Stimulated activated naive CD8-positive, alpha-beta T cell treated with anti-CD3 and anti-CD28 coated beads, Interleukin-15, Interleukin-2, amounts not matched to agents 100 ng/mL and 50 ng/mL, for 24 hours (primary cell): ENCODE measurements at regions not wholly inside any gene's neighbourhood (a gene's known extent, or its start where the extent isn't known, plus 50 kb on each side); places are given as distances from the start of the nearest gene placed in this dataset.

Experiments used
- H3K27ac Mint-ChIP-seq: one replicate; pipeline ENCODE4 v1.8.0; 2021; ENCODE audit warnings: mild to moderate bottlenecking, mixed read lengths
- H3K27me3 Mint-ChIP-seq: one replicate; pipeline ENCODE4 v1.8.0; 2021; ENCODE audit warnings: mixed read lengths
- H3K36me3 Mint-ChIP-seq: one replicate; pipeline ENCODE4 v1.8.0; 2021; ENCODE audit warnings: low read depth, mixed read lengths
- H3K4me1 Mint-ChIP-seq: one replicate; pipeline ENCODE4 v1.8.0; 2021; ENCODE audit warnings: low read depth, mixed read lengths
- H3K4me3 Mint-ChIP-seq: one replicate; pipeline ENCODE4 v1.8.0; 2021; ENCODE audit warnings: mild to moderate bottlenecking, mixed read lengths
- H3K9me3 Mint-ChIP-seq: one replicate; pipeline ENCODE4 v1.8.0; 2021; ENCODE audit warnings: mixed read lengths

DNA sequence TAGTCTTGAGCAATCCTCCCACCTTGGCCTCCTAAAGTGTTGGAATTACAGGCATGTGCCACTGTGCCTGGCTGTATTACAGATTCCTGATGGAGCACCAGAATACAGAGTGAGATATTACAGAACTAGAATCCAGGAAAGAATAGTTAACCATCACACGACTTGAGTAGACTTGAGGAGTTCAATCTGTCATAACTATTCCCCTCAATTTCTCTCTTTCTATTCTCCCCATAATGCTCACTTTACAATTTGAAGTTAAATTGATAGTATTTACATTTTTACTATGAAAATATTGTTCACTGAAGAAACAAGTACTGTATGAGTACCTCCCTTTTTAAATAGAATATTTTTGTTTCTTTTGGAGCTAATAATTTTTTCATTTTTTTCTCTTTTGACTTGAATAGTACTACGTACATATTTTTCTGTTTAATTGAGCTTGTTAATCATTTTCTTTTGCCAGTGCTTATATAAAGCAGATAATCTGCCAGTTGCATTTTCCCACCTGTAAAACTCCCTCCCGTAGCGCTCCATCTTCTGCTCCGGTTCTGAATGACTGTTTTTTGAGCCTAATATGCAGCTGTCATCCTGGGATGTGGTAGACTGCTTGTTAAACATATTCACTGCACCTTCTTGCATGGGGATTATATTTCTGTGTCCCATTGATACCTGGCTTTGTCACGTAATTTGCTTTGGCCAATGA lies 105.5 kb downstream of the MYCN start:
- Mint-ChIP-seq H3K27me3 (peaks cover 4% of the 10 kb centered on the region), H3K4me1 (no peaks in the 10 kb centered on the region), H3K36me3 (no peaks in the 10 kb centered on the region), H3K4me3 (no peak overlapping the region), H3K27ac (no peak overlapping the region), H3K9me3 (no peaks in the 10 kb centered on the region)

DNA sequence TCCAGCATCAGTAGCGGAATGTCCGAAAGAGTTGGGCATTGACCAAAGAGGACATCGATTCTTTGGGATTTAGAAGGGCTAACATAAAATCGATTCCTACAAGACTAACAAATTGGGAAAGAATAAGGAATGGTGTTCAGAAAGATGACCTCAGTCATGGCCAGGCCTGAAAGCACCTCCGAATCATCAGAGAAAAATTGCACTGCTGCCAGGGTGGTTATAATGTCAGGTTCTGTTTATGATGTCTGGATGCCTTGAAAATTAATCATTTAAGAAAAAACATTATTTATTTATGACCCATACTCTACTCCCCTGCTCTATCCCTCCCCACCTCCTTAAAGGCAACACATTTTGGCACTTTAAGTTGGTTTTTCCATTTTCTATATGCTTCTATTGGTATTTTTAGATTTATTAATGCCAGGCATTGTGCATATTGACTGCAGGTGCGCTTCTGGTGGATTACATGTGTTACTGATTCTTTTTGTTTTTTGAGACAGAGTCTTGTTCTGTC lies 104.7 kb downstream of the MYCN start:
- Mint-ChIP-seq H3K36me3 (no peaks in the 10 kb centered on the region), H3K27me3 (peaks cover 4% of the 10 kb centered on the region), H3K4me1 (no peaks in the 10 kb centered on the region)

DNA sequence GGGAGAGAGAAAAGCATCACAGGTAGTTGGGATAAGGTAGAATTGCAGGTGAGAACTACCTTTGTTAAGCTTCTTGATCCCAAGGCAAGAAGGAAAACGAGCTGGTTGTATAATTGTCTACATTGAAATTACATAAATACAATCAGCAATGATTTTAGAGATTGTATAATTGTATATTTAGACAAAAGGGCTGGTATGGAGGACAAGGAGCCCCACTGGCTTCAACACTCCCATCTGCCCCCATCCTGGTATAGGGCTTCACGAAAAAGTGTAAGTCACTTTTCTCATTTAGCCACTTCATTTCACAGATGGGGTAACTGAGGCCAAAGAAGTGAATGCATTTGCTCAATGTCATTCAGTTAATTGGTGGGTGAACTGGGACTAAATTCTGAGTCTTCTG lies 103.3 kb downstream of the MYCN start:
- H3K36me3 Mint-ChIP-seq = no peaks in the 10 kb centered on the region
- H3K4me3 Mint-ChIP-seq = no peak overlapping the region
- H3K27ac Mint-ChIP-seq = no peak overlapping the region
- no peaks in the 10 kb centered on the region for H3K4me1 Mint-ChIP-seq
- H3K27me3 Mint-ChIP-seq = peaks cover 4% of the 10 kb centered on the region
- no peaks in the 10 kb centered on the region for H3K9me3 Mint-ChIP-seq

More for the DNA sequence above, 104.7 kb downstream of the MYCN start:
- Mint-ChIP-seq H3K4me3 (no peak overlapping the region), H3K27ac (no peak overlapping the region), H3K9me3 (no peaks in the 10 kb centered on the region)

DNA sequence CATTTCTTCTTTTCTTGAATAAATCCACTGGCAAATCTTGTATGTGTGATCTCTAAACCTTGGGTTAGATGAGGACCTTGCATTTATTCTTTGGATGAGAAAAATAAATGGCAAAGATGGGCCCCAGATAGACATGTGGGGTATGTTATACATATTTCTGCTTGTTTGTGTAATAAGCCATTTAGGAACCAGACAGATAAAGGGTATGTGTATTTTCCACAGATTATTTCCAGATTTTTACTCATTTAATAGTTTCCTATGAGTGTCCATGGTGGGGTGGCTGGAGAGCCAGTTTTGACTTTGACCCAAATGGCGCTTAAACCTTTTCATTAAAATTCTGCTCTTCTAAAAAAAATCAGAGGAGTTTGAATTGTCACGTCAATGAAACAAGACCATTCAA lies 102.8 kb downstream of the MYCN start:
- Mint-ChIP-seq H3K36me3 (no peaks in the 10 kb centered on the region), H3K4me3 (no peak overlapping the region), H3K27me3 (peaks cover 4% of the 10 kb centered on the region), H3K27ac (no peak overlapping the region), H3K4me1 (no peaks in the 10 kb centered on the region), H3K9me3 (no peaks in the 10 kb centered on the region)

GRCh38 chr2:16042201-16042700 lies 101.9 kb downstream of the MYCN start:
- H3K36me3 Mint-ChIP-seq = no peaks in the 10 kb centered on the region
- H3K4me3 Mint-ChIP-seq = no peak overlapping the region
- no peak overlapping the region for H3K27ac Mint-ChIP-seq
- no peaks in the 10 kb centered on the region for H3K4me1 Mint-ChIP-seq
- H3K27me3 Mint-ChIP-seq = peaks cover 4% of the 10 kb centered on the region
- H3K9me3 Mint-ChIP-seq = no peaks in the 10 kb centered on the region

GRCh38 chr2:16040271-16041010 lies 100.1 kb downstream of the MYCN start:
- no peaks in the 10 kb centered on the region for H3K4me1 Mint-ChIP-seq
- peaks cover 4% of the 10 kb centered on the region for H3K27me3 Mint-ChIP-seq
- H3K9me3 Mint-ChIP-seq = no peaks in the 10 kb centered on the region
- H3K27ac Mint-ChIP-seq = no peak overlapping the region
- no peak overlapping the region for H3K4me3 Mint-ChIP-seq
- no peaks in the 10 kb centered on the region for H3K36me3 Mint-ChIP-seq

GRCh38 chr2:16039823-16040222 lies 99.5 kb downstream of the MYCN start:
- no peaks in the 10 kb centered on the region for H3K9me3 Mint-ChIP-seq
- no peaks in the 10 kb centered on the region for H3K36me3 Mint-ChIP-seq
- peaks cover 4% of the 10 kb centered on the region for H3K27me3 Mint-ChIP-seq
- H3K27ac Mint-ChIP-seq = no peak overlapping the region
- no peak overlapping the region for H3K4me3 Mint-ChIP-seq
- H3K4me1 Mint-ChIP-seq = no peaks in the 10 kb centered on the region

- Mint-ChIP-seq H3K9me3 (no peaks in the 10 kb centered on the region), H3K4me1 (no peaks in the 10 kb centered on the region), H3K36me3 (no peaks in the 10 kb centered on the region), H3K4me3 (no peak overlapping the region), H3K27me3 (peaks cover 4% of the 10 kb centered on the region), H3K27ac (no peak overlapping the region)
These were observed 98.7 kb downstream of the MYCN start for GRCh38 chr2:16039055-16039454.

GRCh38 chr2:16038621-16039020 lies 98.3 kb downstream of the MYCN start:
- peaks cover 4% of the 10 kb centered on the region for H3K27me3 Mint-ChIP-seq
- H3K4me1 Mint-ChIP-seq = no peaks in the 10 kb centered on the region
- H3K36me3 Mint-ChIP-seq = no peaks in the 10 kb centered on the region
- H3K9me3 Mint-ChIP-seq = no peaks in the 10 kb centered on the region
- no peak overlapping the region for H3K27ac Mint-ChIP-seq
- H3K4me3 Mint-ChIP-seq = no peak overlapping the region

GRCh38 chr2:16037808-16038457 lies 97.6 kb downstream of the MYCN start:
- no peaks in the 10 kb centered on the region for H3K36me3 Mint-ChIP-seq
- peaks cover 4% of the 10 kb centered on the region for H3K27me3 Mint-ChIP-seq
- no peaks in the 10 kb centered on the region for H3K4me1 Mint-ChIP-seq
- no peak overlapping the region for H3K27ac Mint-ChIP-seq
- no peaks in the 10 kb centered on the region for H3K9me3 Mint-ChIP-seq
- no peak overlapping the region for H3K4me3 Mint-ChIP-seq

DNA sequence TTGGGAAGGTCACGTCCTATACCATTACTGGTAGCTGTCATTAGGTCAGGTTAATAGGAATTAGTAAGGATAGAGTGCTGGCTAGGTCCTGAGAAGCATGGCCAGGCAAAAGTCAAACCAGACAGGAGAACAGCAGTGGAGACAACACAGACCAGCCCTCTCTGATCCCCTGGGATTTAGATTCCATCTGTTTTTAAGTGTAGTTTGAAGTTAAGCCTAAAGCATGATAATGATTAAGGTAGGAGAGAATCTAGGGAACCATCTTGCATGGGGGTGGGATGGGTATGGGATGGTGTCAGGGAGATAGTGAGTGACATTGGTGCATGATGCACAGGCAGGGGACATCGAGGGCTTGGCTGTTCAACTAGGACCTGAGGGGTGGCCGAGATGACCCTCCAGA lies 96.6 kb downstream of the MYCN start:
- Mint-ChIP-seq H3K4me1 (no peaks in the 10 kb centered on the region), H3K27ac (no peak overlapping the region), H3K36me3 (no peaks in the 10 kb centered on the region), H3K27me3 (peaks cover 4% of the 10 kb centered on the region), H3K4me3 (no peak overlapping the region), H3K9me3 (no peaks in the 10 kb centered on the region)

DNA sequence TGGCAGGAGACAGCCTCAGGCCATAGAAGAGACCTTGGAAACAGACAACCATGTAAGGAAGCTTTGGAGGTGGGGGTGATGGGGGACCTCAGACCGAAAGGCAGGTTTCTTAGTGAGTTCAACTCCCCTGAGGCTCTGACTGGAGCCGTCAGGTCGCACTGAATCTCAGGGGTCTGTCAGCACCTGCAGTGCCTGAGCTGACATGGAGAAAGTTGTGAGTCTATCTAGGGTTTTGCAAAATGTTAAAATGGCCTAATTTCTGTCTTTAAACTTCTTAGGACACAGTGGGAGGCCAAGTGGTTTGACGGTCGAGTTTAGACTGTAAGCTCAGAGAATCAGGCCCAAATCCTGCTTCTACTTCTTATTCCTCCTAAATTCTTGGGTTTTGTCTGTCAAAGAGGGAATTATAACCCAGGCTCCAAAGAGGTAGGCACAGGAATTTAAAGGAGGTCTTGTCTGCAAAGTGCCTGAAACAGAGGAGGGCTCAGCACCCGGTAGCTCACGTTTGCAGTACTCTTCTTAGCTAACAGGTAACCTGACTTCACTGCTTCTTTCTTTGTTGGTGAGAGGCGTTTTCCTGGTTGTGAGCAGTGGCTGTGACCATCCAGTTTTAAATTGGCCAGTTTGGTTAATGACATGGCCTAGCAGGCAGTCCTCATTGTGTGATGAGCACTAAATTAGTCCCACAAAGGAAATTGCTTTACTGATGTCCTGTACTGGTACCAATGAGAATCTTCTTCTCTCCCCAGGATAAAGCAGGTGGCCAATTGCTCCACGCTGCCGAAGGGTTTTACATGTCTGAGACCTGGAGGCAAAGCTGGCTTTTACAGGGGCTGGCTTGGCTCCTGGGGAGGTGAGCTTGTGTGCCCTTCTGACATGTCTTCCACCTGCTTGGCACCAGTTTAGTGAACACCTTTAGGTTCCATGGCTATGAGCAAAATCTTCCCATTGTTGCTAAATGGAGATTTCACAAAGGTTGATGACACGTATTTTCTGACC lies 95.7 kb downstream of the MYCN start:
- Mint-ChIP-seq H3K36me3 (no peaks in the 10 kb centered on the region), H3K27me3 (no peaks in the 10 kb centered on the region), H3K9me3 (no peaks in the 10 kb centered on the region), H3K27ac (no peak overlapping the region), H3K4me3 (no peak overlapping the region), H3K4me1 (no peaks in the 10 kb centered on the region)

- no peaks in the 10 kb centered on the region for H3K4me1 Mint-ChIP-seq
- no peaks in the 10 kb centered on the region for H3K36me3 Mint-ChIP-seq
- no peak overlapping the region for H3K4me3 Mint-ChIP-seq
- H3K9me3 Mint-ChIP-seq = no peaks in the 10 kb centered on the region
- H3K27me3 Mint-ChIP-seq = no peaks in the 10 kb centered on the region
- H3K27ac Mint-ChIP-seq = no peak overlapping the region
These were observed 94.8 kb downstream of the MYCN start for GRCh38 chr2:16034975-16035746.
